NCI-H526 treated with DMSO at 0.1 percent for 48 hours (cell line): ENCODE measurements at regions not wholly inside any gene's neighbourhood (a gene's known extent, or its start where the extent isn't known, plus 50 kb on each side); places are given as distances from the start of the nearest gene placed in this dataset.
"Not testable (repeated sequence)": the region's sequence is repeated elsewhere in the genome, so short reads cannot be mapped to it uniquely, and the experiment has no call there.

ENCODE experiments used
- DNase-seq: peaks from one replicate; lab custom pipeline; 2025; lab: John Stamatoyannopoulos, UW

DNA sequence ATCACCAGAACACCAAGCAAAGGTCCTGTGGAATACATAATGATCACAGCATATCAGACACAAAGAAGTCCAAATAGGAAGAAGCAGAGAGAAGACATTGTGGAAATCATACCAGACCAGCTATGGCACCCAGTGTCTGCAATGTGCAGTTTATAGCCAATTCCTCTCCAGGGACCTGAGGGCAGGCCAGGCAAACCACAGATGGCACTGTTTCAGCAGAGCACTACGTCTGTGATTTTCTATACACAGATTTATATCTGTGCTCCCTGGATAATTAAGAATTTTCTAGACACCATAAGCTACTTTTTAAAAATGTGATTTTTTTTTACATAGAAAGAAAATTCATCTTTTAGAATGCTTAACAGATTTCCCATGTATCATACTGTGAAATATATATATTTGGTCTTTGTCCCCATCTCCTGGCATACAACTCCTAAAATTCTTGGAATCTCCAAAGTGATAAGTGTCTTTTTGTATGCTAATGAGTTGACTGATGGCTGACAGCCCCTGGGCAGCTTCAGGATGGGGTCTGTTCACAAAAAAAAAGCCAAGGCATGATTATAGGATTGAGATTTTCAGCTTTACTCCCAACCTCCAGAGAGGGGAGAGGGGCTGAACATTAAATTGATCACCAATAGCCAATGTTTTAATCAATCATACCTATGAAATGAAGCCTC, 498.1 kb downstream of the SIPA1L2 start:
- DNase-seq: no peak

DNA sequence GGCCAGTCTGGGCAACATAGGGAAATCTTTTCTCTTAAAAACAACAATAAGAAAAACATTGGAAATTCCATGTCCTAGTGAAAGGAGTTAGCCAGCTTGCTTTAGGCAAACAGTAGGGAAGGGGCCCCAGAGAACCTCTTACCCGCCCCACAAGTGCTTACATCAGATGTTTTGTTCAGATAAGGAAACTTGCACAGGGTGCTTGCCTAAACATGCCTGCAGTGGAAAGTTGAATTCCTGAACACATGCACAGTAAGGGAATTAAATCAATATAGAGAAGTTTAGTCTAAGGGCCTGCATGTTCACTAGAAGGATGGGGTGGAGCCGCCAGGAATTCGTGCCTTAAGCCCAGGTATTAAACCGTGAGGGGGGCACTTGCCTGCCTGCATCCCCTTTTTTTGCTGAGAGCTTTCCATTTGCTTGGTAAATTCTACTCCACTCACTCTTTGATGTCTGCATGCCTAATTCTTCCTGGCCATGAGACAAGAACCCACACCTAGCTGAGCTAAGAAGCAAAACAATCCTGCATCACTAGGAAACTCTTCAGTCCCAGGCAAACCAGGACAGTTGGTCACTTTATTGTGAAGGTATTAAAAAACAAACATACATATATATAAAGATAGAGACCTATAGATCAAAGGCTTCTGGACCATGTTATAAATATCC, 499.0 kb downstream of the SIPA1L2 start:
- DNase-seq: no peak

DNA sequence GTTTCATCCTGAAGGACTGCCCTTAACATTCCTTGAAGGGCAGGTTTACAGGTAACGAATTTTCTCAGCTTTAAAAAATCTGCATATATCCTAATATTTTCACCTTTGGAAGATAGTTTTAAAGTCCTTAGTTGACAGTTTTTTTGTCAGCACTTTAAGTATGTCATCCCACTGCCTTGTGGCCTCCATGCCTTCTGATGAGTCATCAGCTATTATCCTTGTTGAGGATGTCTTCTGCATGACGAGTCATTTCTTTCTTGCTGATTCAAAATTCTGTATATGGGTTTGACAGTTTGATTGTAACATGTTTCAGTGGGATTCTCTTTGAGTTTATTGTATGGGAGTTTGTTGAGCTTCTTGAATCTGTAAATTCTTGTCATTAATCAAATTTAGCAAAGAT, 500.6 kb downstream of the DISC1 start:
- DNase-seq: no peak

DNA sequence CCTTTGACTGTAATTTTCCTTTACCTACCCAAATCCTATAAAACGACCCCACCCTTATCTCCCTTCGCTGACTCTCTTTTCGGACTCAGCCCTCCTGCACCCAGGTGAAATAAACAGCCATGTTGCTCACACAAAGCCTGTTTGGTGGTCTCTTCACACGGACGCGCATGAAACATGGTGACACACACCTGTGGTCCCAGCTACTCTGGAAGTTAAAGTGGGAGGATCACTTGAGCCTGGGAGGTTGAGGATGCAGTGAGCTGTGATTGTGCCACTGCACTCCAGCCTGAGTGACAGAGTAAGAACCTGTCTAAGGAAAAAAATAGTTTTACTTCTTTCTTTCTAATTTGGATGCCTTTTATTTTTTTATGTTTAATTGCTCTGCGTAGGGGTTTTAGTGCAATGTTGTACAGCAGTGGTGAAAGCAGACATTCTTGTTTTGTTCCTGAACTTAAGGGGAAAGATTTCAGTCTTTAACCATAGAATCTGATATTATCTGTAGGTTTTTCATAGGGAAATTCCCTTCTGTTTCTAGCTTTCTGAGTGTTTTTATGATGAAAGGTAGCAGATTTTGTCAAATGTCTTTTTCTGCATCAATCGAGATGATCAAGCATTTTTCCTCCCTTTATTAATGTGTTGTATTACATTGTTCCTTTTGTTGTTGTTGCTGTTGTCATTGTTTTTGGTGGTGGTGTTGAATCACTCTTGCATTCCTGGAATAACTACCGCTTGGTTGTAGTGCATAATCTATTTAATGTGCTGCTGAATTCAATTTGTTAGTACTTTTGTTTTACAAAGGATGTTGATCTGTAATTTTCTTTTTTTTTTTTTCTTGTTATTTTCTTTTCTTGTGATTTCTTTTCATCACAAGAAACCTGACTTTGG, 497.4 kb downstream of the DISC1 start:
- DNase-seq: no peak

DNA sequence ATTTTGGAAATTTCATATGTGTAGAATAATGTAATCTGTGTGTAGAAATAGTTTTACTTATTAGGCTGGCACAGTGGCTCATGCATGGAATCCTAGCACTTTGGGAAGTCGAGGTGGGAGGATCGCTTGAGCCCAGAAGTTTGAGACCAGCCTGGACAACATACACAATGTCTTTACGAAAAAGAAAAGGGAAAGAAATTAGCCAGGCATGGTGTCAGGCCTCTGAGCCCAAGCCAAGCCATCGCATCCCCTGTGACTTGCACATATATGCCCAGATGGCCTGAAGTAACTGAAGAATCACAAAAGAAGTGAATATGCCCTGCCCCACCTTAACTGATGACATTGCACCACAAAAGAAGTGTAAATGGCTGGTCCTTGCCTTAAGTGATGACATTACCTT, 491.3 kb downstream of the DISC1 start:
- DNase-seq: not testable (repeated sequence)

DNA sequence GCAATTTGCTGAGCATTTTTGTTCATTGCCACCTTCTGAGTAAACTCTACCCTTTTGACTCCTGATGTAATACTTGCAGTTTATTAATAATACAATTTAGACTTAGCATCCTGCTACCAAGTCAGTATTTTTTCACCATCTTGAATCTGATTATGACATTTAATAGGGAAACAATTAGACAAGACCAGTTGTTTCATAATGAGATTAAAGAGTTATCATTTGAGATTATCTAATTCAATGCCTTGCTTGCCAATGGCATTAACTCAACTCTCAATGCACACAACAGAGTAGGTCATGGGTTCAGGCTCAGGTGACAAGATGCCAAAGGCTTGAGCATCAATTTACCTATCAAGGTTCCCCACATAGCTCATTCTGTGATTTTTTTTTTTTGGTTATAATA, 488.4 kb downstream of the DISC1 start:
- no peak for DNase-seq

DNA sequence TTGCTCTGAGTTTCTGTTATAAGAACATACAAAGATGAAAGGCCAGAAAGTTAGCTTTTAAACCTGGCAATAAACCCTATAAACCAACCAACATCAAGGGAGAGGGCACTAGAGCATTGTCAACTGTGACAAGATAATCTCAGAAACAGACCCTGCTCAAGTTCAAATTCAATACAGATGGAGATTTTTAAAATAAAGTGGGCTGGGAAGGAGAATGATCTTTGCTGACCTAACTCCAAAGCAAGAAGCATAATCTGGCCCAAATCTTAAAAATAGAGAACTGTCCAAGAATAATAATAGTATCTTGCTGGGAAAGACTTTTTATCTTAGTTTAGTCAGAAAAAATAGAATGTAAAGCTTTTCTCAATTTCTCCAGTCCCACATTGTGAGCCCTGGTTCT, 485.5 kb downstream of the DISC1 start:
- no peak for DNase-seq

DNA sequence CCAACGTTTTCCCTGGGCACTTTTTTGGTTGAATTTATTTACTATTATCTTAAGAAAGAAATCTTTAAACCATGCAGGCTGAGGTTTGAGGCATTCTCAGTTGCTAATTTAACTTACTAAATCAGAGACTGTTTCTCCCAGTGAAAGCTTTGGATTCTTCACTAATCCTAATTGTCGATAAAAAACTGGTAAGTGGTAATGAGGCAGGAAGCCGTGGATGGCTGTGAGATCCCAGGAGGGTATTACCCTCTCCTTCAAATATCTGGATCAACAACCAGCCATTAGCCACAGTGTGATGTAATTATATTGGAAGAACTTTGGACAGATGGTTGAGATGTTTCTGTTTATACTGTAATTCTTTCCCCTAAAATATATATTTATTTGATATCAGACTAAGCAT, 485.0 kb downstream of the DISC1 start:
- DNase-seq: no peak

DNA sequence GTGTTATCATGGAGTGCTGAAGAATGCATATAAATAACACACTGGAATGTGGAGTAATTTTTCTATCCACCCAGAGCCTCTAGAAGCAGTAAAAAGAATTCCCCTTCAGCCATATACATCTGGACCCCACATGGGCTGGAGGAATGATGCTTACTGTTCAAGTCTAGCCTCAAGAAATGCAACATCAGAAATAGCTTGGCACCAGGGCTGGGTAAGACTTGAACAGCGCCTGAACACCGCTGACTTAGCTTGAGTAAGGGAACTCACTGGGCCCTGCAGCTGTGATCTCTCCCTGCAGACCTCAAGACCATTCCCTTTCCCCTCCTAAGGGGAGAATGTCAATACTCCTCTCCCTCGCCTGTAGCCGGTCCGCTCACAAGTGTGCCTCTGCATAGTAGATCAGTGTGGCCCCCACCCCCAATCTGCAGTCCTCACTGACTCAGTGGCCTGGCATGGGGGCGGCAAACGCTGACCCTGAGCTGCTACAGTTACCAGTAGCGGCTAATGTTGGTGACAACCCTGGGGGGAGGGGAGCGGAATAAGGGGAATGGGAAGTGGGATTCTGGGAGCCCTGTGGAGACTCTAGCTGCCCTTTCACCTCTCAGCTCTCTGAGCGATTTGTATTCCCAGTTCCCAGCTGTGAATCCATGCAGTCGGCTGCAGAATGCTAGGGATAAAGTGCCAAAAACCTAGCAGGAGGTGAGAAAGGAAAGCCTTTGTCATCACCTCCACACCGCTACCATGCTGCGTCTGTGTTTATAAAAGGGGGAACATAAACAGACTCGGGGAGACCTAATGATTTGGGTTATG, 483.9 kb downstream of the DISC1 start:
- DNase-seq: no peak

DNA sequence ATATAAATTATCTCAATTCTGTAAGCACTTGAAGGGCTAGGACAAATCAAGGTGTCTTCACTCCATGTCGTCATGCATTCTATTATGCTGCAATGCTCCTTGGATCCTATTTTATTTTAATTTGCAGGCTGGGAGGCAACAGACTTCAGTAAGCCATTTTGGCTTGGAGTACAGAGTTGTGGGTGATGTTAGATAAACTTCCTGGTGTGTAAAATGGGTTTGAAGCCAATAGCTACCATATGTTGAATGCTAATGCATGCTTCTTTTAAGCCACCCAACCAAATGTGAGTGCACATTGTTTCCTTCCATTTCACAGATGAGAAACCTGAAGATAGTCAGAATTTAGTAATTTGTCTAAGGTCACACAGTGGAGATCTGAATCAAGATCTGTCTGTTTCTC, 482.8 kb downstream of the DISC1 start:
- no peak for DNase-seq

DNA sequence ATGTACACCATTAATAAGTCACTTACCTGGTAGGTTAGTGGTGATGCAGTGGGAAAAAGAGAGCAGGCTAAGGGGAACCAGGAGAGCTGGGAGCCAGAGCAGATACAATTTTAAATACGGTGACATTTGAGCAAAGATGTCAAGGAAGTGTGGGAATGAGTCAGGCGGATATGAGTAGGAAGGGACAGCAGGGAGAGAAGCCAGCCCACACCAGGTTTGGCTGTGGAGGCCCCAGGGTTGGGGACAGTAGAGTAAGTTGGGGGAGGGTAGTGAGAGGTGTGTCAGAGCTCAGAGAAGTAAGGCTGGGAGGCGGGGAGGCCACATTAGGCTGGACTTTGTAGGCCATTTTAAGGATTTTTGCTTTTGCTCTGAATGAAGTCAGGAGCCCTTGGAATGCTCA, 482.0 kb downstream of the DISC1 start:
- DNase-seq: no peak

DNA sequence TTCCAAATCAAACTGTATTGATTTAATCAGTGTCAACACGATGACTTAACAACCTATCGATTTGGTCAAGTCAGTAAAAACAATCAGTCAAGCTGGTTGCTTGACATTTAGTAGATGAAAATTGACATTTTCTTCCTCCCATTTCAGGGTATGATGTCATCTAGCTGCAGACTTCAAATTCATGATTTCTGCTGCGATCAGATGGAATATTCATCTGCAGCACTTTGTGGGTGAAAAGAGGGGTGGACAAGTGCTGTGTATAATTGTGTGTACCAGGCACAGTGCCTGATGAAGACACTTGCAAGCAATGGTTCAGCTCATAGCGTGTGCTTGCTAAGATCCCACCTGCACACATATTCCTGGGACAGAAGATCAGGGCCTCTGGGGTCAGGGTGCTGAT, 479.8 kb downstream of the DISC1 start:
- DNase-seq: no peak

DNA sequence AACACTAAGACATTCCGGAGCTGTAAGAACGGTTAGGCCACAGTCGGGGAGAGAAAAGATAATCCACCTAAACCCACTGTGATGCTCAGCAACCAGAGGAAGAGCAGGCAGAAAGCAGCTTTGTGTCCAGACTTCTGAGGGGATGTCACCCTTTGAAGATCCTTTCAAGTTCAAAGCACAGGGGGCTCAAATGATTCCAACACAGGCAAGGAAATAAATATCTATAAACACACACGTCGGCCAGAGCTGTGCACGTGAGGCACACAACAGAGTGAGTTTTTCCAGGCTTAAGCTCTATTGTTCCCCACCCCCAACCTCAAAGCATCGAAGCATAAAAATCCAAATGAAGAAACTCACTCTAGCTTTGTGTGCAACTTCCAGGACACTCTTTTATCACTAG, 479.0 kb downstream of the DISC1 start:
- DNase-seq: no peak

DNA sequence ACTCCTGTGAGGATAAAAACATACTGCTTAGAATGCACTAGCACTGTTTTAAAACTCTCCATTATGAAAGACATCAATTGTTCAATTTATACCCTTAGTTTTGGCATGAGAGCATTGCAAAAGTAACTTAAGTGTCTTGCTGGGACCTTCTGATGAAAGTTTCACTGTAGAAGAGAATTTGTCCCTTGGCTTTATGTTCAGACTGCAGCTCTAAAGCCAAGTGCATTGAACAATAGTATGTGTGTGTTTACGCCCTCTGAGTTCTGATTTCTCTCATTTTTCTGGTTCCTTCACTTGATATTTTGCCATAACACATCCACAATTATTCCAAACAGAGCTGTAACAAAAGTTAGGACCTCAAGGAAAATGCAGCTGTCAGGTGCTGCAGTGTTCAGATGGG, 474.6 kb downstream of the DISC1 start:
- DNase-seq: no peak

DNA sequence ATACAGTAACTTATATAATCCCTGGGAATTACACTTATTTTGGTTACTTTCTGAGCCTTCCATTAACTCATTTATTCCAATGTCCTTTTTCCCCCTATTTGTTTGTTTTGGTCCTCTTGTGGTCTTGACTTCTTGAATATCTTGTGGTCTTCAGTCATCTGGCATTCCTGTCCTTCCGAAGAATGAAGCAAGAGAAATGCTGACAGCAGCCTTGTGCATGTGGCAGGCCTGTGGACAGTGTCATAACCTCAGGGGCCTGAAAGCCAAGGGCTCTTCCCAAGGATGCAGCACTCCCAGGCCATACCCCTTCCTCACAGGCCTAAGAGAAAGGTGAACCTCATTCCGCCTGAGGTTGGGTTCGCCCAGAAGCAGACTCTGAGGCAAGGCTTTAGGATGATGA, 470.2 kb downstream of the DISC1 start:
- no peak for DNase-seq
